CD14-positive monocyte (primary cell): ENCODE measurements at regions not wholly inside any gene's neighbourhood (a gene's known extent, or its start where the extent isn't known, plus 50 kb on each side); places are given as distances from the start of the nearest gene placed in this dataset.
"Not testable (repeated sequence)": the region's sequence is repeated elsewhere in the genome, so short reads cannot be mapped to it uniquely, and the experiment has no call there.

Experiments used
- DNase-seq, 3 donors: peaks; one replicate each; pipeline ENCODE4 v3.0.0-alpha.2; 2011 to 2022
- H2AFZ ChIP-seq: 2 replicates; pipeline ENCODE4 v1.6.0; 2012; ENCODE audit warnings: mild to moderate bottlenecking, low read depth, low read length, inconsistent platforms; ENCODE audit not compliant: insufficient read depth, poor library complexity, severe bottlenecking
- H3K27ac ChIP-seq, 2 donors: 1 replicate in 1 of 2; 2 replicates in 1 of 2; pipeline ENCODE4 v1.5.1; 2012 to 2013; ENCODE audit warnings: low read length in 2 of 2, control low read depth in 1 of 2, inconsistent platforms in 1 of 2, low read depth in 1 of 2, mild to moderate bottlenecking in 1 of 2
- H3K27me3 ChIP-seq, 2 donors: one replicate each; pipeline versions ENCODE4 v1.6.0 to v1.6.1; 2011 to 2013; ENCODE audit warnings: low read length in 2 of 2; ENCODE audit not compliant: control insufficient read depth in 2 of 2, insufficient read depth in 2 of 2
- H3K36me3 ChIP-seq, 2 donors: replicated peaks in 1 of 2; 1 replicate in 1 of 2; 2 replicates in 1 of 2; pipeline versions ENCODE4 v1.5.1 to v1.6.1; 2012 to 2013; ENCODE audit warnings: low read length in 2 of 2, control low read depth in 1 of 2, inconsistent platforms in 1 of 2, mild to moderate bottlenecking in 1 of 2; ENCODE audit not compliant: insufficient read depth in 2 of 2, control insufficient read depth in 1 of 2
- H3K4me1 ChIP-seq, 2 donors: 1 replicate in 1 of 2; 2 replicates in 1 of 2; pipeline versions ENCODE4 v1.5.1 to v1.6.1; 2012 to 2013; ENCODE audit warnings: low read length in 2 of 2, control low read depth in 1 of 2, inconsistent platforms in 1 of 2, mild to moderate bottlenecking in 1 of 2, moderate library complexity in 1 of 2; ENCODE audit not compliant: insufficient read depth in 2 of 2, control insufficient read depth in 1 of 2
- H3K4me2 ChIP-seq: replicated peaks from 2 replicates; pipeline ENCODE3; 2012; ENCODE audit warnings: low read length, moderate library complexity, mild to moderate bottlenecking; ENCODE audit not compliant: poor library complexity, severe bottlenecking; ENCODE audit errors: extremely low read depth
- H3K4me3 ChIP-seq, 3 experiments: fragments of 200-600 bp in 1 of 3; sonication (generic) in 1 of 3; replicated peaks in 1 of 3; 1 replicate in 2 of 3; 2 replicates in 1 of 3; pipeline ENCODE4 v1.5.1; 2011 to 2013; ENCODE audit warnings: low read length in 3 of 3, mild to moderate bottlenecking in 3 of 3, control low read depth in 2 of 3, low read depth in 2 of 3, inconsistent platforms in 1 of 3, moderate library complexity in 1 of 3
- H3K79me2 ChIP-seq: 2 replicates; pipeline ENCODE4 v1.6.0; 2012; ENCODE audit warnings: mild to moderate bottlenecking, control low read depth, inconsistent platforms, low read length, moderate library complexity; ENCODE audit not compliant: insufficient read depth
- H3K9ac ChIP-seq: 2 replicates; pipeline ENCODE4 v1.6.0; 2017; ENCODE audit warnings: low read length, mild to moderate bottlenecking; ENCODE audit not compliant: insufficient read depth, poor library complexity, severe bottlenecking
- H3K9me3 ChIP-seq, 2 donors: replicated peaks in 1 of 2; 1 replicate in 1 of 2; 2 replicates in 1 of 2; pipeline versions ENCODE4 v1.5.1 to v1.6.1; 2012 to 2013; ENCODE audit warnings: low read length in 2 of 2, control low read depth in 1 of 2; ENCODE audit not compliant: control insufficient read depth in 1 of 2, insufficient read depth in 1 of 2
- H4K20me1 ChIP-seq: 2 replicates; pipeline ENCODE4 v1.6.0; 2012; ENCODE audit warnings: mild to moderate bottlenecking, low read length, control low read depth, moderate library complexity; ENCODE audit not compliant: insufficient read depth
- H3K27ac Mint-ChIP-seq, 7 donors: one replicate each; pipeline ENCODE4 v1.8.0; 2020; ENCODE audit warnings: mild to moderate bottlenecking in 7 of 7, mixed read lengths in 7 of 7, moderate library complexity in 6 of 7, inconsistent platforms in 2 of 7
- H3K27me3 Mint-ChIP-seq, 3 donors: one replicate each; pipeline ENCODE4 v1.8.0; 2021 to 2022; ENCODE audit warnings: low read depth in 3 of 3, mild to moderate bottlenecking in 3 of 3, mixed read lengths in 3 of 3, moderate library complexity in 3 of 3, inconsistent platforms in 1 of 3
- H3K36me3 Mint-ChIP-seq, 2 donors: one replicate each; pipeline ENCODE4 v1.8.0; 2020; ENCODE audit warnings: mixed read lengths in 2 of 2, inconsistent platforms in 1 of 2, mild to moderate bottlenecking in 1 of 2
- H3K4me1 Mint-ChIP-seq: one replicate; pipeline ENCODE4 v1.8.0; 2020; ENCODE audit warnings: mild to moderate bottlenecking, mixed read lengths
- H3K4me3 Mint-ChIP-seq, 2 donors: one replicate each; pipeline ENCODE4 v1.8.0; 2020; ENCODE audit warnings: mild to moderate bottlenecking in 2 of 2, mixed read lengths in 2 of 2, moderate library complexity in 1 of 2
- H3K9me3 Mint-ChIP-seq, 7 donors: one replicate each; pipeline ENCODE4 v1.8.0; 2020 to 2022; ENCODE audit warnings: mixed read lengths in 7 of 7, mild to moderate bottlenecking in 6 of 7, moderate library complexity in 6 of 7, inconsistent platforms in 2 of 7
- WGBS: methylation state at CpG from one replicate; pipeline ENCODE4 v1.1.5; 2013; ENCODE audit warnings: missing lambda C conversion rate; ENCODE audit not compliant: insufficient coverage; 5-methylcytosine and 5-hydroxymethylcytosine counted together
- intact Hi-C, 2 donors: fragments of 100-400 bp; cut with micrococcal nuclease; formaldehyde crosslinking; loops; one replicate each; pipeline versions ENCODE4 v1.15.0 to v1.15.1; 2023
- TF ChIP-seq, protein P1 (sequence below): fragments of 200-600 bp; IDR thresholded peaks from one replicate; pipeline ENCODE4 v1.8.0; 2022; ENCODE audit warnings: antibody characterized with exemption, mild to moderate bottlenecking

DNA sequence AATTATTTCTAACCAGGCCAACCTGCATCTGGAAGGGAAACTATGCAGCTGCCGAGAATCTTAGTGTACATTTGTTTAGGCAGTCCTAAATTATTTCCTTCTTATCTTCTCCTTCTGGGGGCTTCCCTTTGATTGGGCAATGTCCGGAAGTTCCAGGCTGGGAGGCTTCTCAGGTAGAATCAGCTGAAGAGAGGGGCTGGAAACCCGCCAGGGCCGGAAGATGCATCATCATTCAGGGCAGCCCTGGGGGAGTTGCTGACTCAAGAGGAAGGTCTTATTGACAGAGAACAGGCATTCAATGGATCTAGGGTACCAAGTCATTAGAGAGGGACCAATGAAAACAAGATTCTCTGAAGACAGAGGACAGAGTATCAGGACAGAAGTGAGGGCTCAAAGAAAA lies 150.7 kb downstream of the BLID start:
- Histone ChIP-seq H3K79me2 (no peaks in the 10 kb centered on the region), H3K4me3 (no peak overlapping the region), H3K9ac (no peak overlapping the region), H3K36me3 (no peaks in the 10 kb centered on the region), H3K4me1 (peaks cover 0 to 3% of the 10 kb centered on the region in 2 donors), H3K27me3 (peaks cover 0 to 2% of the 10 kb centered on the region in 2 donors), H3K9me3 (no peaks in the 10 kb centered on the region), H2AFZ (no peak overlapping the region), H4K20me1 (no peaks in the 10 kb centered on the region), H3K4me2 (no peak overlapping the region), H3K27ac (no peak overlapping the region)
- no peak overlapping the region for H3K4me3 Mint-ChIP-seq
- DNase-seq, result no peak
- intact Hi-C loops, result no loop called here
- no peak overlapping the region for H3K27ac Mint-ChIP-seq
- 80% methylated on average over 2 of the region's 4 CpGs for WGBS
- H3K27me3 Mint-ChIP-seq, result peaks cover 0 to 10% (median 3%) of the 10 kb centered on the region in 3 donors
- H3K9me3 Mint-ChIP-seq, result peaks cover 0 to 1% (median 0%) of the 10 kb centered on the region in 7 donors
- TF ChIP-seq, protein P1, sequence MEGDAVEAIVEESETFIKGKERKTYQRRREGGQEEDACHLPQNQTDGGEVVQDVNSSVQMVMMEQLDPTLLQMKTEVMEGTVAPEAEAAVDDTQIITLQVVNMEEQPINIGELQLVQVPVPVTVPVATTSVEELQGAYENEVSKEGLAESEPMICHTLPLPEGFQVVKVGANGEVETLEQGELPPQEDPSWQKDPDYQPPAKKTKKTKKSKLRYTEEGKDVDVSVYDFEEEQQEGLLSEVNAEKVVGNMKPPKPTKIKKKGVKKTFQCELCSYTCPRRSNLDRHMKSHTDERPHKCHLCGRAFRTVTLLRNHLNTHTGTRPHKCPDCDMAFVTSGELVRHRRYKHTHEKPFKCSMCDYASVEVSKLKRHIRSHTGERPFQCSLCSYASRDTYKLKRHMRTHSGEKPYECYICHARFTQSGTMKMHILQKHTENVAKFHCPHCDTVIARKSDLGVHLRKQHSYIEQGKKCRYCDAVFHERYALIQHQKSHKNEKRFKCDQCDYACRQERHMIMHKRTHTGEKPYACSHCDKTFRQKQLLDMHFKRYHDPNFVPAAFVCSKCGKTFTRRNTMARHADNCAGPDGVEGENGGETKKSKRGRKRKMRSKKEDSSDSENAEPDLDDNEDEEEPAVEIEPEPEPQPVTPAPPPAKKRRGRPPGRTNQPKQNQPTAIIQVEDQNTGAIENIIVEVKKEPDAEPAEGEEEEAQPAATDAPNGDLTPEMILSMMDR, result no peak
- H3K4me1 Mint-ChIP-seq, result peaks cover 3% of the 10 kb centered on the region
- no peaks in the 10 kb centered on the region for H3K36me3 Mint-ChIP-seq

DNA sequence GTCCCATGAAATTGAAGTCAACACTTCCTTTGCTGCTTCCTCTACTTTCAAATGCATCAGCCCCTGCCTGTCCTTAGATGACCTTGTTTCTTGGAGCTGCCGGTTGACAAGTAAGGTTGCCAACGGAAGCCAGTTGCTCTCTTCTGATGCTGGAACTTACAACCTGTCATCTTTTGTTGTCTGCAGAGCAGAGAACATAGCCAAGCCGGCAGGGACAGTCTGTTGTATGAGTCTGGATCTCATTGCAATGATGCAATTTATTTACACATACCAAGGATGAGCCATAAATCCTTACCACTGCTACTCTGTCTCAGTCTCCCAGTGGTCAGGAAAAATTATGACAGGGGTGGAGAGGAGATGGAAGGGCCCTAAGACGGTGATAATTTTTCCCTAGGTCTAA lies 151.4 kb downstream of the BLID start:
- no peaks in the 10 kb centered on the region for H4K20me1 ChIP-seq
- no peaks in the 10 kb centered on the region for H3K36me3 Mint-ChIP-seq
- peaks cover 0 to 1% (median 0%) of the 10 kb centered on the region in 7 donors for H3K9me3 Mint-ChIP-seq
- intact Hi-C loops, result no loop called here
- H3K27me3 ChIP-seq, result no peaks in the 10 kb centered on the region
- H3K4me3 Mint-ChIP-seq, result no peak overlapping the region
- H3K27ac Mint-ChIP-seq, result no peak overlapping the region
- TF ChIP-seq, protein P1, result no peak
- H2AFZ ChIP-seq, result no peak overlapping the region
- peaks cover 3% of the 10 kb centered on the region for H3K4me1 Mint-ChIP-seq
- no peaks in the 10 kb centered on the region for H3K79me2 ChIP-seq
- no peak overlapping the region for H3K9ac ChIP-seq
- 39% methylated on average over 2 of the region's 4 CpGs for WGBS
- peaks cover 0 to 8% (median 3%) of the 10 kb centered on the region in 3 donors for H3K27me3 Mint-ChIP-seq
- no peak overlapping the region for H3K27ac ChIP-seq
- H3K9me3 ChIP-seq, result no peaks in the 10 kb centered on the region
- no peaks in the 10 kb centered on the region for H3K36me3 ChIP-seq
- H3K4me2 ChIP-seq, result no peak overlapping the region
- DNase-seq, result no peak
- H3K4me1 ChIP-seq, result peaks cover 0 to 3% of the 10 kb centered on the region in 2 donors
- H3K4me3 ChIP-seq, result no peak overlapping the region

DNA sequence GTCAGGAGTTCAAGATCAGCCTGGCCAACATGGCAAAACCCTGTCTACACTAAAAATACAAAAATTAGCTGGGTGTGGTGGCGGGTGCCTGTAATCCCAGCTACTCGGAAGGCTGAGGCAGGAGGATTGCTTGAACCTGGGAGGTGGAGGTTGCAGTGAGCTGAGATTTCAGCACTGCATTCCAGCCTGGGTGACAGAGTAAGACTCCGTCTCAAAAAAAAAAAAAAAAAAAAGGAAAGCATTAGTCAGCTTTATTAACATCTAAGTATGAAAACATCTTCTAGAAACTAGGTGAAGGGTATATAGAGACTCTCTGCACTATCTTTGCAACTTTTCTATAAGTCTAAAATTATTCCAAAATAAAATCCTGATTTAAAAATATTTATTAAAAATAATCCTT lies 152.2 kb downstream of the BLID start:
- WGBS, result no CpG with 5 or more reads among the region's 3 CpGs
- H2AFZ ChIP-seq, intact Hi-C loops, H3K27me3 ChIP-seq, DNase-seq, H3K4me1 Mint-ChIP-seq, H4K20me1 ChIP-seq, H3K9me3 Mint-ChIP-seq, H3K9ac ChIP-seq, H3K27me3 Mint-ChIP-seq, H3K4me3 Mint-ChIP-seq, H3K4me1 ChIP-seq, H3K4me2 ChIP-seq, H3K9me3 ChIP-seq, H3K4me3 ChIP-seq, H3K27ac ChIP-seq, H3K79me2 ChIP-seq, H3K36me3 ChIP-seq, H3K27ac Mint-ChIP-seq, H3K36me3 Mint-ChIP-seq: not testable (repeated sequence)
